A204.1 (cell line): ENCODE measurements at regions not wholly inside any gene's neighbourhood (a gene's known extent, or its start where the extent isn't known, plus 50 kb on each side); places are given as distances from the start of the nearest gene placed in this dataset.

Source experiments
- FAIRE-seq: peaks from 2 replicates; lab custom pipeline; 2012; peaks lifted over from hg19 to GRCh38; lab: Jason Lieb, UNC

- FAIRE-seq = no peak
Observed at GRCh38 chr2:18763338-18763737, 174.0 kb upstream of the NT5C1B start.

- no peak for FAIRE-seq
Observed at GRCh38 chr2:18762667-18763066, 173.3 kb upstream of the NT5C1B start.

- FAIRE-seq = no peak
Observed at GRCh38 chr2:18754286-18754685, 164.9 kb upstream of the NT5C1B start.

GRCh38 chr2:18753722-18754121 lies 164.4 kb upstream of the NT5C1B start:
- FAIRE-seq = no peak

- no peak for FAIRE-seq
Observed at GRCh38 chr2:18752667-18753422, 163.5 kb upstream of the NT5C1B start.

- FAIRE-seq = no peak
Observed at GRCh38 chr2:18752022-18752493, 162.7 kb upstream of the NT5C1B start.

- no peak for FAIRE-seq
Observed at GRCh38 chr2:18750672-18751554, 161.5 kb upstream of the NT5C1B start.

GRCh38 chr2:18749912-18750526 lies 160.7 kb upstream of the NT5C1B start:
- peak; percentile 98 for FAIRE-seq

- FAIRE-seq = no peak
Observed at GRCh38 chr2:18745431-18746272, 156.3 kb upstream of the NT5C1B start.

- FAIRE-seq = no peak
Observed at GRCh38 chr2:18741895-18742732, 152.7 kb upstream of the NT5C1B start.

GRCh38 chr2:18741191-18741590 lies 151.8 kb upstream of the NT5C1B start:
- FAIRE-seq = no peak

- FAIRE-seq = no peak
Observed at GRCh38 chr2:18740474-18740881, 151.1 kb upstream of the NT5C1B start.

- no peak for FAIRE-seq
Observed at GRCh38 chr2:18731666-18732065, 142.3 kb upstream of the NT5C1B start.

GRCh38 chr2:18724371-18725145 lies 135.2 kb upstream of the NT5C1B start:
- FAIRE-seq = no peak

- no peak for FAIRE-seq
Observed at GRCh38 chr2:18723219-18723618, 133.8 kb upstream of the NT5C1B start.

GRCh38 chr2:18722101-18722500 lies 132.7 kb upstream of the NT5C1B start:
- FAIRE-seq = no peak

GRCh38 chr2:18721038-18721922 lies 131.9 kb upstream of the NT5C1B start:
- FAIRE-seq = no peak

GRCh38 chr2:18719978-18720775 lies 130.8 kb upstream of the NT5C1B start:
- no peak for FAIRE-seq
